GM18508 (cell line): ENCODE measurements at regions not wholly inside any gene's neighbourhood (a gene's known extent, or its start where the extent isn't known, plus 50 kb on each side); places are given as distances from the start of the nearest gene placed in this dataset.
"Not testable (repeated sequence)": the region's sequence is repeated elsewhere in the genome, so short reads cannot be mapped to it uniquely, and the experiment has no call there.

Experiments used
- ATAC-seq: cut with Tn5 transposase; IDR thresholded peaks from one replicate; pipeline ENCODE4 v1.9.1; 2021; ENCODE audit warnings: moderate number of reproducible peaks; ENCODE audit not compliant: insufficient read depth, unreplicated experiment

- no peak for ATAC-seq
These were observed 95.8 kb upstream of the RGPD4 start for GRCh38 chr2:107730898-107731297.

DNA sequence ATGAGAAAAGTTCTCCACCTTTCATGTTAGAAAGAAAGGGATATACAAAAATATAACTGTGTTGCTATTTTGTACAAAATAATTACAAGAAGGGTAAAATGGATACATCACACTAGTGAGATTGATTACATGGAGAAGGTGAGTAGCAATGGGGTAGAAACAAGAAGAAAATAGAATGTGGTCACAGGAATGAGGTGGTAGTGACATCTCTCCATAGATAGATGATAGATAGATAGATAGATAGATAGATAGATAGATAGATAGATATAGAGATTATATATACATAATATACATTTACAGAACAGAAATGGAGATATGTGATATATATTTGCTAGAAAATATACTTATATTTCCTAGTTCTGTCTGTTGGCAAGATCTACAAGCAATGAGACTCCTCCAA is 95.3 kb upstream of the RGPD4 start:
- no peak for ATAC-seq

DNA sequence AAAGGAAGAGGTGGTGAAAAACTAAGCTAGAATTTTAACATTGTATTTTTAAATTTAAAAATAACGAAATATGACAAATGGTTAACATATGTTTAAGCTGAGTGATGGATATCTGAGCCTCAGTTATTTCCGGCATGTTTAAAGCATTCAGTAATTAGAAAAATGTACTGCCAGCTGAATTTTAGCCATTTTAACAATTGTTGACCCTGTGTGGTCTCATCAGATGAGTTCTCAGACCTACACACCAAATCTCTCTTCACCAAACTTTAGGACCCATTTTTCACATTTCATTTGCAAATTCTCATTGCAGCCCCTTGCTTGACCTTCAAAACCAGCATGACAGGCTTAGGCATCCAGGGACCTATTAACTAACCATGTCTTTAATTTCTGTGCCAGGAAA is 91.5 kb upstream of the RGPD4 start:
- no peak for ATAC-seq

GRCh38 chr2:107737756-107738155 is 88.9 kb upstream of the RGPD4 start:
- no peak for ATAC-seq

DNA sequence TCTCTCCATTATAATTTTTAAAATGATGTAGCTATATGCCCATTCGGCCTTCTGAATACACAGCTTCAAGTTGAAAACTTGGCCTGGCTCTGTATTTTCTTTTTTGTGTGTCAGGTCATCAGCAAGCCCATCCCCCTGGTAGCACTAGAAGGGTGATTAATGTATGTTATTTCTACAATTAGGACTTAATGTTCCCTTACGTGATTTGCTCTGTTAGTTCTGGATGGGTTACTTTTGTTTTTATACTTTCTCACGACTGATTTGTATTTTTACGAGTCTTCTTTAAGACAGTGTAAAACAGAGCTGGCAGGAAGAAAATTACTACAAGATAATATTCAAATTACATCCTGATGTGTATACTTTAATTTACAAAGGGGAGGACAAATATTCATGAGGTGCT is 88.4 kb upstream of the RGPD4 start:
- ATAC-seq = no peak

DNA sequence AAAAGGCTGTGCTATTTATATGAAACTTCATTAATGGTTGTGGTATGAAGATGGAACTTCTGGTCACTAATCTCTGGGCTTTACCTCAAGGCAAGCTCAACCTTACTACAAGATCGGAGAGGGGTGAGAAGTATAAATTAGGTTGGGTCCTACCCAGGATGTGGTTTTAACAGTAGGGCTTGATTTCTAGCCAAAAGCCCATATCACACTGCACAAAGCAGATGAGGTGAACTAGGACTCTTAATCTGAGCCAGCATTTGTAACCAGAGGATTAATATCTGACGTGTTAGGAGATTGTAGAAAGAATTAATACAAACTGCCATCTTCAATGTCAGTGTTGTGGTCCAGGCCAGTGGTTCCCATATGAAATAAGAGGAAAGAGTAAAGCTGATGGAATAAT is 86.4 kb upstream of the RGPD4 start:
- no peak for ATAC-seq

GRCh38 chr2:107742460-107743027 is 84.1 kb upstream of the RGPD4 start:
- ATAC-seq = no peak

- ATAC-seq = no peak
These were observed 83.4 kb upstream of the RGPD4 start for GRCh38 chr2:107743274-107743673.

DNA sequence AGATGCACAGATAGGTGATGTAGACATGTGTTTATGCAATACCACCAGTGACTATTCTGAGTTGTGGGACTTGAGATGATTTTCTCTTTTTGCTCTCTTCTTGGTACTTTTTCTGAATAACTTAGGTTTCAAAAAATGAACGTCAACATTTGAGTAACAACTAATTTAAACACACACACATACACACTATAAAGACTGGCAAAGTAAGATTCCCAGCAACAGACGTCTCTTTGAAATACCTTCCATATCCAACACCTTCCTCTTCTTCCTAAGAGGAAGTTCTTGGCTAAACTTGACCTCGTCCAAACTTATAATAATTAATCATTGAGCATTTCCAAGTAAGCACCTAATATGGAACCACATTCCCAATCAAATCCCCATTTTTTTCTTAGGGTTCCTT is 81.6 kb upstream of the RGPD4 start:
- no peak for ATAC-seq

DNA sequence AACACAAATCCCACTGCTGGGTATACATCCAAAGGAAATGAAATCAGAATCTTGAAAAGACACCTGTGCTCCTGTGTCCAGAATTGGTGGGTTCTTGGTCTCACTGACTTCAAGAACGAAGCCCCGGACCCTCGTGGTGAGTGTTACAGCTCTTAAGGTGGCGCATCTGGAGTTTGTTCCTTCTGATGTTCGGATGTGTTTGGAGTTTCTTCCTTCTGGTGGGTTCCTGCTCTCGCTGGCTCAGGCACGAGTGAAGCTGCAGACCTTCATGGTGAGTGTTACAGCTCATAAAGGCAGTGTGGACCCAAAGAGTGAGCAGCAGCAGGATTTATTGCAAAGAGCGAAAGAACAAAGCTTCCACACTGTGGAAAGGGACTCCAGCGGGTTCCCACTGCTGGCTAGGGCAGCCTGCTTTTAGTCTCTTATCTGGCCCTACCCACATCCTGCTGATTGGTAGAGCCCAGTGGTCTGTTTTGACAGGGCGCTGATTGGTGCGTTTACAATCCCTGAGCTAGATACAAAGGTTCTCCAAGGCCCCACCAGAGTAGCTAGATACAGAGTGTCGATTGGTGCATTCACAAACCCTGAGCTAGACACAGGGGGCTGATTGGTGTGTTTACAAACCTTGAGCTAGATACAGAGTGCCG is 80.0 kb upstream of the RGPD4 start:
- not testable (repeated sequence) for ATAC-seq

DNA sequence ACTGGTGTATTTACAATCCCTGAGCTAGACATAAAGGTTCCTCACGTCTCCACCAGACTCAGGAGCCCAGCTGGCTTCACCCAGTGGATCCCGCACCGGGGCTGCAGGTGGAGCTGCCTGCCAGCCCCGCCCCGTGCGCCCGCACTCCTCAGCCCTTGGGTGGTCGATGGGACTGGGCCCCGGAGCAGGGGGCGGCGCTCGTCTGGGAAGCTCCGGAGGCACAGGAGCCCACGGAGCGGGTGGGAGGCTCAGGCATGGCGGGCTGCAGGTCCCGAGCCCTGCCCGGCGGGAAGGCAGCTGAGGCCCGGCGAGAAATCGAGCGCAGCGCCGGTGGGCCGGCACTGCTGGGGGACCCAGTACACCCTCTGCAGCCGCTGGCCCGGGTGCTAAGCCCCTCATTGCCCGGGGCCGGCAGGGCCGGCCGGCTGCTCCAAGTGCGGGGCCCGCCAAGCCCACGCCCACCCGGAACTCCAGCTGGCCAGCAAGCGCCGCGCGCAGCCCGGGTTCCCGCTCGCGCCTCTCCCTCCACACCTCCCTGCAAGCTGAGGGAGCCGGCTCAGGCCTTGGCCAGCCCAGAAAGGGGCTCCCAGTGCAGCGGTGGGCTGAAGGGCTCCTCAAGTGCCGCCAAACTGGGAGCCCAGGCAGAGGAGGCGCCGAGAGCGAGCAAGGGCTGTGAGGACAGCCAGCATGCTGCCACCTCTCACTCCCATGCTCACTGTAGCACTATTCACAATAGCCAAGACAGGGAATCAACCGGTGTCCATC is 79.3 kb upstream of the RGPD4 start:
- ATAC-seq = not testable (repeated sequence)

DNA sequence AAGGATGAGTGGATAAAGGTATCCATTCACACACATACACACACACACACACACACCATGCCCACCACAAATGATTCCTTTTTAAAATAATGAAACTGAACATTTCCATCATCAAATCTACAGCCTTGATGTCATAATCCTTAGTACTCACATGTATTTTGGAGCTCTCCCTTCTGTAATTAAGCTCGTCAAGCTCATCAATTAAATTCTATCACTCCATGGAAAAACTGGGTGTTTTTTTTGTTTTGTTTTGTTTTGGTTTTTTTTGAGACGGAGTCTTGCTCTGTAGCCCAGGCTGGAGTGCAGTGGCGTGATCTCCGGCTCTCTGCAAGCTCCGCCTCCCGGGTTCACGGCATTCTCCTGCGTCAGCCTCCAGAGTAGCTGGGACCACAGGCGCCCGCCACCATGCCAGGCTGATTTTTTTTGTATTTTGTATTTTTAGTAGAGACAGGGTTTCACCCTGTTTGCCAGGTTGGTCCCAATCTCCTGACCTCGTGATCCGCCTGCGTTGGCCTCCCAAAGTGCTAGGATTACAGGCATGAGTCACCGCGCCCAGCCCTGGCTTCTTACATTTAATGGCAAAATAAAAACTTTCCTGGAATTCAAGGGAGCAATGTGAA is 78.6 kb upstream of the RGPD4 start:
- no peak for ATAC-seq

- ATAC-seq = no peak
These were observed 74.8 kb upstream of the RGPD4 start for GRCh38 chr2:107751936-107752335.

DNA sequence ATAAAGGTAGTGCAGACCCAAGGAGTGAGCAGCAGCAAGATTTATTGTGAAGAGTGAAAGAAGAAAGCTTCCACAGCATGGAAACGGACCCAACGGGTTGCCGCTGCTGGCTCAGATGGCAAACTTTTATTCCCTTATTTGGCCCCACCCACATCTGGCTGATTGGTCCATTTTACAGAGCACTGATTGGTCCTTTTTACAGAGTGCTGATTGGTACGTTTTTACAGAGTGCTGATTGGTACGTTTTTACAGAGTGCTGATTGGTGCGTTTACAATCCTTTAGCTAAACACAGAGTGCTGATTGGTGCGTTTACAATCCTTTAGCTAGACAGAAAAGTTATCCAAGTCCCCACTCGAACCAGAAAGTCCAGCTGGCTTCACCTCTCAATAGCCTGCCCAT is 72.9 kb upstream of the RGPD4 start:
- not testable (repeated sequence) for ATAC-seq

DNA sequence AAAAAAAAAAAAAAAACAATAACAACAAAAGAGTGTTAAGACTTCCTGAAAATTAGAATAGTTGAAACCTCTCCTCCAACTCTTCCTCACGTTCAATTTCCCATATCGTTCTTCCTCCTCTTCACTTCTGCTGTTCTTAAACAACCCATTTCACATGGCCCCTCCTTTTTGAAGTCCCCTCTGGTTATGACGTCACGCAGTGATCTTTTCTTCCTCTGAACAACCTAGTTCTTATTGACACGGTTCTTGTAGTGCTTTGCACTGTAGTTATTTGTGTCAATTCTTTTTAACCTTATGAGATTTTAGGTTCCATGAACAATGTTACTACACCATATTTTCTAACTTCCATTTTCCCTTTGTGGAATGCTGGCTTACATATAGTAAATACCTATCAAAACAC is 69.5 kb upstream of the RGPD4 start:
- ATAC-seq = no peak

DNA sequence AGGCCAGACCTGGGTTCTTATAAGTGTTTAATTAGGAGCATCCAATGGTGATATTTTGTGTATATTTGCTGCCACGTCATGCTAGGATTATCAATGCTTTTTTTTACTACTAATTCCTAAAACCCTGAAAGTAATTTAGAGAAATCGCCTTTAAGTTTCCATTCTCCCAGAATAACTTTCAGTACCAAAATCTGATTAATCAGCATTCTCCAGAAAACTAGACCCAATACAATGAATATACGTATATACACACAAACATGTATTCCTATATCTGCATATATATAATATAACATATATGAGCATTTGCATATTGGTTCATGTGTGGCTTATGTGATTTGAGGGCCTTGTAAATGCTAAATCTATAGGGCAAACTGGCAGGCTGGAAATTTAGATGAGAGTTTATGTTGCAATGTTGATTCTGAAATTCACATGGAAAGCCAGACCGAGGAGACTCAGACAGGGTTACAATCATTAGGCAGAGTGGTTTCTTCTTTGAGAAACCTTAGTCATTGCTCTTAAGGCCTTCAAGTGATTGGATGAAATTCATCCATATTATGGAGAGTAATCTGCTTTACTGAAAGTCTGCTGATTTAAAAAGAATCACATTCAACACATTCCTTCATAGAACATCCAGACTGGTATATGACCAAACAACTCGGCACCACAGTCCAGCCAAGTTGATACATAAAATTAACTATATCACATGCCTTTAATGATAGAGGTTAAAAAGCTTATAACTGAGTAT is 65.9 kb upstream of the RGPD4 start:
- ATAC-seq = no peak

DNA sequence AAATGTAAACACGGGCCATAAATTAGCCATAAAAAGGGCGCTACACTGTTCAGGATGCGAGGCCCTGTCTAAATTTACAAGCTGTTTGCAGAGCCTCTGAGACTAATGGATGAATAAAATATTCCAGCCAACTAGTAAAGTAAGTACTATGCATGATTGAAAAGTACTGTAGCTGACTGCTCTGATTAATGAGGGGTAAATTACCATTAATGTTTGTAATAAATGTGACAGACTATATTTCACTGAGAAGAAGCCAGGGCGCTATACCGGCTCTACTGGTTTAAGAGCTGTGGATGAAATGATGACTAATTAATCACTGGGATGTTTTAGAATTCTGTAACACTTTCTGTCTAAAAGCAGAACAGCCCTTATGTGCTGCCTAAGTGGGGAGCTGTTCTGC is 54.3 kb upstream of the RGPD4 start:
- no peak for ATAC-seq

DNA sequence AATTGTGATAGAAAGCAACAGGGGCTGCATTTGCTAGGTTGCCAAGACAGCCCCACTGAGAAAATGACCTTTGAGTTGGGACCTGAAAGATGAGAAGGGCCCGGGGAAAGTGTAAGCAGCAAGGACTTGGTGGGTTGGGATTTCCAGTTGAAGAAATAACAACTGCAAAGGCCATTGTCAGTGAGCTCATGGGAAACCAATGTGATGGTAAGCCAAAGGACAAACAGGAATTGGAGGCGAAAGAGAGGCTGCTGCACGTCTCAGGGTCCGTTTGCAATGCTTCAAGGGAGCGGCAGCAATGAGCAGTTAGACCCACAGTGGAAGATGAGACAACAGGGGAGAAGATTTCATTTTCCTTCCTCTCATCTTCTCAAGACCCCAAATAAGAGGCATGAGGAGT is 51.5 kb upstream of the RGPD4 start:
- no peak for ATAC-seq

- ATAC-seq = no peak
These were observed 50.9 kb upstream of the RGPD4 start for GRCh38 chr2:107775791-107776190.

DNA sequence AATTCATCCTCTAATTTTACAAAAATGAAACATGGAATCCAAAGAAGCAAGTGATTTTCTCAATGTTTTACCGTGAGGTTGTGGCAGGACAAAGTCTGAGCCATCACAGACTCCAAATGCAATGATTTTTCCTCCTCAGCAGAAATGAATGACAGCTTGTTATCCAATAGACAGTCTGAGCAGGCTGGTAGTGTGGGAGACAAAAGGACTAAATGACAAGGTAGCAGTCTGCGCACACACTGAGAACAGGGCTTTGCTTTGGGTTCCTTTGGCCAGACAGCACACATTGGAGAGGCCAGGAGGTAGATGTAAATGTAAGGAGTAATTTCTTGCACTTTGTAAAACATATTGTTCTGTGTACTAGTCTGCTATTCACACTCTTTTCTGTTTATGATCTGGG is 50.3 kb upstream of the RGPD4 start:
- no peak for ATAC-seq
